Activated CD4-positive, alpha-beta T cell treated with anti-CD3 and anti-CD28 coated beads for 48 hours (primary cell): ENCODE measurements at regions not wholly inside any gene's neighbourhood (a gene's known extent, or its start where the extent isn't known, plus 50 kb on each side); places are given as distances from the start of the nearest gene placed in this dataset.
"Not testable (repeated sequence)": the region's sequence is repeated elsewhere in the genome, so short reads cannot be mapped to it uniquely, and the experiment has no call there.

Experiments
- DNase-seq: peaks from one replicate; pipeline ENCODE4 v3.0.0-alpha.2; 2020

GRCh38 chr2:236417150-236417549 lies 152.5 kb upstream of the ACKR3 start:
- no peak for DNase-seq

- DNase-seq: no peak
Measured at GRCh38 chr2:236430584-236430983, 139.0 kb upstream of the ACKR3 start.

DNA sequence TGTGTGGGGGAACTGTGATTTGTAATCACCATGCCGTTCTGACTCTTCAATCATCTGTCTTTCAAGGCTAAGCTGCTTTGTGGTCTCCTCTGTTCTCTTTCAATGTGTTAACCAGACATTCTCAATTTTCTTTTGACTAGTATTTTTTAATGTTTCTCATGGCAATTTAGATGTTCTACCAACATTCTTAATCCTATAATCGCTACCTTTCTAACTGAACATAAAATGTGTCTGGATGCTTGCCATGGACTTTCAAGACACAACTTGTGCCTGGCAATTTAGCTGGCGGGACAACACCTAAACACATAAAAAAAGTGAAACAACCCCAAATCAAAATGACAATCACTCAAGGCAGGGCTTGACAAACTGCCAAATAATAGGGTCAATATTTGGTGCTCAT lies 135.0 kb upstream of the ACKR3 start:
- DNase-seq: no peak

DNA sequence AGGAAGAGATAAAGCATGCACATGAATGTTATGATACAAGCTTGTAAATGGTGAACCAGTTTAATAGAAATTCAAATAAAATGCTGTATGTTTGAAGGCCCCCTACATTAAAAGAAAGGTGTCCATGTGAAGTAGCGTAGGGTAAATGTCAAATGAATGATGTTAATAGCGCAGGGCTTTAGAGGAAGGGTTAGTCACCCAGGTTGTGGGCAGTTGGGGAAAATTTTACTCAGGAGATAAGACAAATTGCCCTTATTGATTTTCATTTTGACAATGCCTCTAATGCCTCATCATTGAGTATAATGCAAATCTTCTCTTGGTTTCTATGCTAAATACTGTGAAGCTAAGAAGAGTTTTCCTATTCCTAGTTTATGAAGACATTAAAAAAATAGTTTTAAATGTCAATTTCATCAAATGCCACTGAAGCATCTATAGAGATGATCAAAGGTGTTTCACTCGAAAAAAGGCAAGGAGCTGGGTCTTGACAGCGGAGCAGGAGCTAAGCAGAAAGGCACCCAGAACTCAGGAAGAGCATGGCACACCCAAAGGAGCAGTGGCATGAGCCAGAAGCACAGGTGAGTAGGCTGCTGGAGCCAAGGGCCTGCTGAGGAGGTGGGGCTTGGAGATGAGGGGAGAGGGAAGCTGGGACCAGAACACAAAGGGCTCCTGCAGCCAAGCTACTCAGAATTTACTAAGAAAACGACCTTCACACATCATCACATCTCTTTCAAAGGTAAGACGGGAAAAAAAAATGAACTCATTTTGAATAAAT lies 129.3 kb upstream of the ACKR3 start:
- DNase-seq: peak; percentile 14

DNA sequence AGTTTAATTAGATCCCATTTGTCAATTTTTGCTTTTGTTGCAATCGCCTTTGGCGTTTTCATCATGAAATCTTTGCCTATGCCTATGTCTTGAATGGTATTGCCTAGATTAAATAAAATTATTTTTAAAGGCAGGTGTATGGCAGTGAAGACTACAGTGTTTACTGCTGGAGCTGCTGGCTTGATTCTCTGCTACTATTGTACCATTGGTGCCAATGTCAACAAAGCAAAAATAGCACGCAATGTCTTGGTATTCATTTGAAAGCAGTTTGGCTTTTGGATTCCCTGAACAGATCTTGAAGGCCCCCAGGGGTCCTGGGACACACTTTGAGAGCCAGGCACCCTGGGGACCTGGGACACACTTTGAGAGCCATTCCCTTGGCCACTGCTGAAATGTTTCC lies 125.4 kb upstream of the ACKR3 start:
- no peak for DNase-seq

GRCh38 chr2:236445678-236446077 lies 123.9 kb upstream of the ACKR3 start:
- no peak for DNase-seq

DNA sequence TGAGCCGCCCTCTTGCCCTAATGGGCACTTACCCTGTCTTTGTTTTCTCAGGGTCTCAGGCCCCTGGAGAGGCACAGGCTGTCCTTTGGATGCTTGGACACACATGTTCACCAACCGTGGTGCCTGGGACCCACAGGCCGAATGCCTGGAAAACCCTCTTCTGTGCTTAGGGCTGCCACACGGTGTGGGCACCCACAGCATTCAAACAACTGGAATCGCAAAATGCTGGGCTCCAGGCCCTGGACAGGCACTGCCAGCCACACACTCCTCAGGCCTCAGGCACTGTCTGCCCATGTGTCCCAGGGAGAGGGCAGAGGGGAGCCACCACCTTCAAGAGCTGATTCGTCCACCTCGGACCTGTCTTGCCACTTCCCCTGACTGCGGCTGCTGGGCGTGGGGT lies 123.1 kb upstream of the ACKR3 start:
- no peak for DNase-seq

DNA sequence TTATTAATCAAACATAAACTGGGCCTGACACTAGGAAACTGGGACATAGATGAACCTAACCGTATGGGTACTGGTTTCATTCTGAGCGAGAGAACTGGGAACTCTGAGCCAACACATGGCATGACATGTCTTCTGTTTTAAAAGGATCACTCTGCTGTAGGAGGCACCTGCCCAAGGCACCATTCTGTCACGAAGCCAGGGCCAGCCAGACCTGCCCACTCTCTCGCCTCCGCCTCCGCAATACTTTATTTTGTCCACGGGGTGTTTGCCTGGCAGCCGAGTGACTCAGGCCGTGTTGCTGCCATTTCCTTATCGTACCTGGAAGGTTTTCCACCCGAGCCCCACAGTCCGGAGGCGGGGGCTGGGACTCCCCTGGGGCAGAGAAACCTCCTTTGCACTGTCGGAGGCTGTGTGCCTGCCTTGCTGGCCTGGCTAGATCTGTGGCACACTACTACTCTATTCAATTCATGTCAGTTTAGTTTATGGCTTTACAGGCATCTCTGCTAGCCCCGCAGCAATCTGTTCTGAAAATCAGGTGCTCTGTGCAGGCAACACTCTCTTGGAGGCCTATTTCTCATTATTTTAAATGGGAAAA lies 120.4 kb upstream of the ACKR3 start:
- peak; percentile 5 for DNase-seq

GRCh38 chr2:236452238-236452637 lies 117.4 kb upstream of the ACKR3 start:
- no peak for DNase-seq

DNA sequence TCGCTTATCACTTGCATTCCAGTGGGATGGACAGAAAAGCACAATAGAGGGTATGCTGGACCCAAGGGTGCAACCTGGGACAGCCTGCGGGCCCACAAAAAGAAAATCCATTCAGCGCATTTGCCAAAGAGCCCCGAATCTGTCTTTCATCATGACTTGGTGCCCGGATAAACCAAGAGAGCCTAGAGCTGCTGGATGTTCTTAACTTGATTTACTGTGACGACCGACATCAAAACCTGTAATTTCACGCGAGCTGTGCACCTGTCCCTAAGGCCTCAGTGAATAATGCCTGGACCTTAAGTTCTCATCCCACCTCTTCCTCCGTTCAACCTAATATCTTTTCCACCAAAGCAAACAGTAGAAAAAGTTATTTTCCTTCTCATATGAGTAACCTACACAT lies 115.5 kb upstream of the ACKR3 start:
- DNase-seq: no peak

- DNase-seq: no peak
Measured at GRCh38 chr2:236459393-236459792, 110.2 kb upstream of the ACKR3 start.

GRCh38 chr2:236464140-236464539 lies 105.5 kb upstream of the ACKR3 start:
- no peak for DNase-seq

DNA sequence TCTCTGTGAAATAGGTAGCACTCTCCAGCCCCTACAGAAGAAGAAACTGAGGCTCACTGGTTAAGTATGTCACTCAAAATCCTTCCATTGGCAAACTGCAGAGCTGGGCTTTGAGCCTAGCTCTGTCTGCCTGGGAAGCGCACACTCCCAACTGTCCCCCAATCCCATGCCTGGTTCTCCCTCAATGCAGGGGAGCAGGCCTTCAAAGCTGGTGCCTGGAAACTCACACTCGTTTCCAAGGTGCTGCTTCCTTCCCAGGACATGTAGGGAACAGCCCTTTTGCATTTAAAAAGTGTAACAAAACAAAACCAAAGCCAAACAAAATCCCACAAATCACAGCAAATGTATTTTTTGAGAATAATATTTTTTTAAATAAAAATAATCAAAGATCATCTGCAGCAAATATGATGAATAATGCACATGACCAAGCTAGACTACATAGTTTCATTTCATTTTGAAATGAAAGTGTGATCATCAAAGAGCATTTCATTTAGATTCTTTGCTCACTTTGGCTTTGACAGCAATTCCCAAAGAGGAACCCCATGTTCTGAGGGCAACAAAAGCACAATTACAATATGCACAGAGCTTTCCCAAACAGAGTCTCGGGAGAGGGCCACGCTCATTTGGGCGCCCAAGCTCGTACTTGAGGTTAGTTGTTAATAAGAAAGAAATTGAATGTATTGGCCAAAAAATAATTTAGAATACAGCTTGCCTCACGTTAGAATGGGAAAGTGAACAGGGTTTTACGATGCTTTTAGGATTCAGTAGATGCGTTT lies 96.7 kb upstream of the ACKR3 start:
- no peak for DNase-seq

- no peak for DNase-seq
Measured at GRCh38 chr2:236473691-236474090, 95.9 kb upstream of the ACKR3 start.

DNA sequence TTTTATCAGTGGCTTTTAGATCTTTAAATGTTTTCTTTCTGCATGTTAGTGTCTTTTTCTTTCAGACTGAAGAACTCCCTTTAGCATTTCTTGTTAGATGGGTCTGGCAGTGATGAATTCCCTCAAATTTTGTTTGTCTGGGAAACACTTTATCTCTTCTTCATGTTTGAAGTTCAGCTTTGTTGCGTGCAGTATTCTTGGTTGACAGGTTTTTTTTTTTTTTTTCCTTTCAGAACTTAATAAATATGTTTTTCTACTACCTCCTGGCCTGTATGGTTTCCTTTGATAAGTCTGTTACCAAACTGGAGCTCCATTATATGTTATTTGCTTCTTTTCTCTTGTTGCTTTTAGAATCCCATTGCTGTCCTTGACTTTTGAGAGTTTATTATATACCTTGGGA lies 89.8 kb upstream of the ACKR3 start:
- no peak for DNase-seq

GRCh38 chr2:236483102-236483501 lies 86.5 kb upstream of the ACKR3 start:
- DNase-seq: no peak

DNA sequence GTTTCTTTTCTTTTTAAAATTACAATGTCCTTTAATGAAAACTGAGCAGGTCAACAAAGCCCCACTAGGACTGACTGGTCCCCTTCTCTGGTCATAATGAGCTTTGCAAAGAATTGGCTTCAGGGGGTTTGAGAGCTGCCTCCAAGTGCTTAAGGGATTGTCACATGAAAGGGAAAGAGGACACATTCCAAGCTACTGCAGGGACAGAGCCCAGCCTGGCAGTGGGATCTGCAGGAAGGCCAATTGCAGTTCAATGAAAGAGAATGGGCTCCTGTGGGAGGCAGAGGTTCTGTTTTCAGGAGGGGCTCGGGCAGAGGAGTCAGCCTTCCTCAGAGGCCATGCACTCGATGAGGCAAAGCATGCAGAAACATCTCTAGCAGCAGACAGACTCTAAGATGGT lies 84.1 kb upstream of the ACKR3 start:
- DNase-seq: no peak

- not testable (repeated sequence) for DNase-seq
Measured at GRCh38 chr2:236489083-236489482, 80.5 kb upstream of the ACKR3 start.

- no peak for DNase-seq
Measured at GRCh38 chr2:236489895-236490404, 79.7 kb upstream of the ACKR3 start.

DNA sequence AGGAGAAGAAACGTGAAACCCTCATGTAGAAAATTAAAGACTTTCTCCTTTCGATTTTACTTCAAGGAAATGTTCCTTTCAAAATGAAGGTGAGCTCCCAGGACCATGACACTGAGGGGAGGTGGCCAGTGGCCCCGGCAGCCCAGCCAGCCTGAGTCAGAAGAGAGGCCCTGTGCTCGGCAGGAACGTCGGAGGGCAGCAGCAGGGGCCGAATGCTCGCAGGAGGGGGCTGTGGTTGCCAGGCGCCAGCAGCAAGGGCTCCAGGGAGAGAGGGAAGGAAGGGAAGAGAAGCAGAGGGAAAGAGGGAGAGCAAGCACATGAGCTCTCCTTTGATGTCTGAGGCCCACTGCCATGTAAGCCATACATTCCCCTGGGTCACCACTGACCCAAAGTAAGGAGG lies 73.3 kb upstream of the ACKR3 start:
- no peak for DNase-seq

GRCh38 chr2:236498369-236498768 lies 71.3 kb upstream of the ACKR3 start:
- DNase-seq: no peak

DNA sequence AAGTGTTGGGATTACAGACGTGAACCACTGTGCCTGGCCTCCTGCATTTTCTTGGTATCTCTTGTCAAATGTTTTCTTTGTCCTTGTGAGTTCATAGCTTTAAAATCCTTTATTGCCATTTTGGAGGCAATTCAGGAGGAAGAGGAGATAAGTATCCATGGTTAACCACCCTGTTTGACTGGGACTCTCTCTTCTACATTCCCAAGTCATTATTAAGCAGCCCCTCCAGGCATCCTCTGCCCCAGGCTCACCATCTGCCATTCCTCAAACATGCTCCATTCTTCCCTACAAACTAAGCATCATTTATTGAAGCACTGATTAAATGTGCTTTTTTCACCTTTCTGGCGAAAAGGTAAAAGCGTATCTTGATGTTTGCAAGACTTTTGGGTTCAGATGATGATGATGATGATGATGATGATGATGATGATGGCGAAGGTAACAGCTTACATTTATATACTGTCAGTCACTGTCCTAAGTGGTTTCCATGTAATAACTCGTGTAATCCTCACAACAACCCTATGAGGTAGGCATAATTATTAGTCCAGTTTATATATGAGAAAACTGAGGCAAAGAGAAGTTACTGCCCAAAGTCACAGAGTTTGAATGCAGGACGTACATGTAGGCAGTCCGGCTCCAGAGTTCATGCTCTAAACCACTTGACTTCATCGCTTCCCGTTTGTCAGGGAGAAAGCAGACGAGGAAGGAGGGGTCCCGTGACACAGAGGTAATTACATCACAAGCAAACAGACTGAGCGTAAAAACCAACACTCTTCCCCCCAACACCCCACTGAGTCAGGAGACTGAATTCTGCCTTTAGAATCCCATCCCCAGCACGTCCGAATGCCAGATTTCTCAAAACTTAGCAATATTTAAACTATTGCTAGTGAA lies 69.7 kb upstream of the ACKR3 start:
- no peak for DNase-seq

DNA sequence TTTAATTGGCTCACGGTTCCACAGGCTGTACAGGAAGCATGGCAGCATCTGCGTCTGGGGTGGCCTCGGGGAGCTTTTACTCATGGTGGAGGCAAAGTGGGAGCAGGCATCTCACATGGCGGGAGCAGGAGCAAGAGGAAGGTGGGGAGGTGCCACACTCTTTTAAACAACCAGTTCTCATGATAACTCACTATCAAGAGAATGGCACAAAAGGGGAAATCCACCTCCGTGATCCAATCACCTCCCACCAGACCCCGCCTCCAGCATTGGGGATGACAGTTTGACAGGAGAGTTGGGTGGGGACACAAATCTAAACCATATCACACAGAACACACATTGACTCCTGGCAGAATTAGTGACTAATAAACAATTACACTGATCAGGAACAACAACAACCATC lies 68.6 kb upstream of the ACKR3 start:
- no peak for DNase-seq
